ENCODE measurements at regions not wholly inside any gene's neighbourhood (a gene's known extent, or its start where the extent isn't known, plus 50 kb on each side); places are given as distances from the start of the nearest gene placed in this dataset.
A peak's percentile ranks its signal among the peaks of the same experiment; 100 is the strongest.

DNA sequence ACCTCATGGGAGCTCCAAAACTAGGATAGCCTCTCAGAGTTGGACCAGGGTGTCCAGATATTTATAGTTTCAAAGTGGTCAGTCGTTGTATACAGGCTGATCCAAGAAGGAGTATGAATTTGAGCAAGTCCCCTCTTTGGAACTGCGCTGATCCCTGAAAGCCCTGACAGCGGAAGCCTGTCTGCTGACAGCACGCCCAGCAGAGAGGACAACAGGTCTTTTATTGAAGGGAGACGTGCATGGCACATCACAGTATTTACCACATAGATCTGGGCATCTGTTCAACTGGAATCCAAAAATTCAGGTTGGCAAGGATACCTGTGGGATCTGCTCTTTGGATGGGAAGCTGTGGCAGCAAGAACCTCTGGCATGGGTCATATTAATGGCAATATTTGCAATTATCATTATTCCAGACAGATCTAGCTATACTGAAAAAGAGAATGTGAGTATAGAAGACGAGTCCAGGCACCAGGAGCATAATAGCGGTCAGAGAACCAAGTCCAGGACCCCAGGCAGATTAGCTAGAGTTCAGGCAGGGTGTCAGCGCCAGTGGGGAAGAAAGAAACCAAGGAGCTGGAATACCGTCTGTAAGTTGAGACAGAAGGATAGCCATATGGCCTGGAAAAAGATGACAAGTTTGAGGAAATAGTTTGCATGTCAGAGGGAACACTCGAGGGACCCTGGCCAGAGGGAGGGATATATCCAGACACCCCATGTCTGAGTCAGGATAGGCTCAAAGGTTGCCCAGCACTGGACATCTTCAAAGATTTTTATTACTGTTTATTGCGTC, 260.4 kb upstream of the FANCL start:
- DNase-seq = no peak

DNA sequence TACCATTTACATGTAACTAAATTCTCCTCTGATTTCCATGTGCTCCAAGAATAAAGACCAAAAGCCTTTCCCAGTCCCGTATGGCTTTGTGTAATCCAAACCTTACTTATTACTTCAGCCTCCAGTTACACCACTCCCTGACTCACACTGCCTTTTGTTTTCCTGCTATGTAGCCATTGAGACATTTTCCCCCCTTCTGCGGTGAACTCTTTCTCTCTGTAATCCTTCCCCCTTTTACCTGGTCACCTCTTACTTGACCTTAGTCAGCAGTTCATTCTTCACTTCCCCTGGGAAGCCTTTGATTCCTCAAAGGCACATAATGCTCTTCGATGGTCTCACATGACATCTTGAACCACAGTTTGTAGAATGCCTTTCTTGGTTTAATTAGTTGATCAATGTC, 256.0 kb upstream of the FANCL start:
- DNase-seq = no peak

GRCh38 chr2:58495806-58496205, 254.7 kb upstream of the FANCL start:
- no peak for DNase-seq

- no peak for DNase-seq
Observed at GRCh38 chr2:58494071-58494501, 253.0 kb upstream of the FANCL start.

- no peak for DNase-seq
Observed at GRCh38 chr2:58484629-58485028, 243.5 kb upstream of the FANCL start.

GRCh38 chr2:58484221-58484620, 243.1 kb upstream of the FANCL start:
- DNase-seq = no peak

GRCh38 chr2:58483307-58483706, 242.2 kb upstream of the FANCL start:
- DNase-seq = no peak

DNA sequence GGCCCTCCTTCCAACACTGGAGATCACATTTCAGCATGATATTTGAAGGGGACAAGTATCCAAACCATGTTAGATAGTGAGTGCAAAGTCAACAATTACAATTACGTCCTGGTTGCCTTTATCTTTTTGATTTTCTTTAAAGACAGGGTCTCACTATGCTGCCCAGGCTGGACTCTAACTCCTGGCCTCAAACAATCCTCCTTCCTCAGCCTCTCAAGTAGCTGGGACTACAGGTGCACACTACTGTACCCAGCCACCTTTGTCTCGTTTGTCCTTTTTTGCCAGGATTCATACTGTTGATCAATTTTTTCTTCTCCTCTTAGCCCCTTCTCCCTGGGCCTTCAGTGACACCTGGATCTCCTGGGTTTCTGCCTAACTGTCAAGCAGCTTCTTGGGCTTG, 240.5 kb upstream of the FANCL start:
- DNase-seq = no peak

DNA sequence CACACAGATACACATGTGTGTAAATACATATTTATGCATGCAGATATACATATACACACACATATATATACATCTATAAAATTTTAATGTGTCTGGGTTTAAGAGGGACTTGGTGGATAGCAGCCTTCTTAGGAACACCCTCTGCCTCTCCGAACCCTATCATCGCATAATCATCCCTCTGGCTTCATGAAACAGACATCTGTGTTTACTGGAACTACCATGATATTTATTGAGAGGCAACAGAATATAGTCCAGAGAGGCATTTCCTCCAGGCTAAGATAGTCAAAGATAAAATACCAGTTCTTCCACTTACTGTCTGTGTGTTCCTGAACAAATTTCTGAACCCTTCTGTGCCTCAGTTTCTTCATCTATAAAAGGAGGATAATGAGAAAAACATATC, 239.0 kb upstream of the FANCL start:
- no peak for DNase-seq

DNA sequence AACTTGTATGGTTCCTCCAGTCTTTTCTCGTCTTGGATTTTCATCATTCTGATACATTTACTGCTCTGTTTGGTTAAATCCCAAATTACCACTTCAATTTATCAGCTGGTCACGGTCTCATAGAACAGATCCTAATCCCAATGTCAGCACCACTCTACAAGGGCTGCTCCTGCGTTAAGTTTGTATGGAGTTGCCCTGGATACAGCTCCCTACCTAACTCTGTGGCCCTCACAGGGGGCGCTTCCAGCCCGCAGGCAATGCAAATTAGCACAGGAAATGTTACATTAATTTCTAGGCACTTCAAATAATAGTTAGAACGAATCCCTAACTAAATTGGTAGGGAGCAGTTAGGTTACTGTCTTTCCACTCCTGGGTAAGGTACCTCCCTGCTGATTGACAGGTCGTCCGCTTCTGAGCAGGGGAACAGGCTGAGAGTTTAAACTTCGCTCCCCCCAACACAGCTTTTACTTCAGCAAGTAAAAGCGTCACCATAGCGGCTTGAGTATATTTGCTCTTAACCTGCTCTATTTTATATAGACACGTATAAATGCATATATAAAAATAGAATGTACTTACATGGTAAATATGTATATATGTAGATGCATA, 238.5 kb upstream of the FANCL start:
- no peak for DNase-seq

DNA sequence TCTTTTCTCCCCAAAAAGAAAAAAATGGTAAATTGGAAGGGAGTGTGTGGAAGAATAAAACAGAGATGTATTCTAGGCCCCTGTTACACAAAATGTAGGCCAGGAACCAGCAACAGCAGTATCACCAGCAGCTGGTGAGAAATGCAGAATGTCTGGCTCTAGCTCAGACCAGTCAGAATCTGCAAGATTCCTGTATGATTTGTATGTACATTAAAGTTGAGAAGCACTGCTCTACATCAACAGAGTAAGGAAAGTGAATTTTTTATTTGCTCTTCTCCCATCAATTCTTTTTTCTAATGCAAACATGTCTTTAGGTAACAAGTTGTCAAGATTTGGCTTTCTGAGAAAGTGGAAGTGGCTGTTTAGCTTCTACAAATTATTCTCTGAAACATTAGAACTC, 235.4 kb upstream of the FANCL start:
- DNase-seq = no peak

DNA sequence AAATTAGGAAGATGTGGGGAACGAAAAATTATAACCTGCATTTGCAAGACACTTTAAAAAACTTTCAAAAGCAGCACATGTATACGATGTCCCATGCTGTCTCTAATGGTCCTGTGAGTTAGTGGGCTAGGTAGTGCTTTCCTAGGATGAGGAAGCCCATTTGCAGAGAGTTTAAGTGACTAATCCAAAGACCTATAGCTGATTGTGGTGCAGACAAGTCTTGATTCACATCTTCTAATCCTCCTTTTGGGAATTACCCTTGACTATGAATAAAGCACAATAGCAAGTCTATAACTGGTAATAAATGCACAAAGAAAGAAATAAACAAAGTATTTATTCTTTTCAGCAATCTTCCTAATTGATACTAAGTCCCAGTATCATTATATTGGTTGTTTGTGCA, 234.6 kb upstream of the FANCL start:
- no peak for DNase-seq

- no peak for DNase-seq
Observed at GRCh38 chr2:58473165-58473564, 232.0 kb upstream of the FANCL start.

- DNase-seq = peak; percentile 13
Observed at GRCh38 chr2:58466804-58467203, 225.7 kb upstream of the FANCL start.

DNA sequence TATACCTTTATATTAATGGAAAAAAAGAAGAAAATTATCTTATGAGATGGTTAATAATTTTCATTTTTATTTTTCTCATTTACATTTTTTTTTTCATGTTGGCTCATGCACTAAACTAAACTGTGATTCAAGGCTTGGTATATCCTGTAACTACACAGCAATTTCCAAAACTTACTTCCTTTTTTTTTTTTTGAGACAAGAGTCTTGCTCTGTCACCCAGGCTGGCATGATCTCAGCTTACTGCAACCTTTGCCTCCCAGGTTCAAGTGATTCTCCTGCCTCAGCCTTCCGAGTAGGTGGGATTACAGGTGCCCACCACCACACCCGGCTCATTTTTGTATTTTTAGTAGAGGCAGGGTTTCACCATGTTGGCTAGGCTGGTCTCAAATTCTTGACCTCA, 224.9 kb upstream of the FANCL start:
- peak; percentile 14 for DNase-seq

- no peak for DNase-seq
Observed at GRCh38 chr2:58460670-58461069, 219.5 kb upstream of the FANCL start.

- peak; percentile 75 for DNase-seq
Observed at GRCh38 chr2:58449286-58450010, 208.3 kb upstream of the FANCL start.

- DNase-seq = no peak
Observed at GRCh38 chr2:58448845-58449244, 207.7 kb upstream of the FANCL start.

DNA sequence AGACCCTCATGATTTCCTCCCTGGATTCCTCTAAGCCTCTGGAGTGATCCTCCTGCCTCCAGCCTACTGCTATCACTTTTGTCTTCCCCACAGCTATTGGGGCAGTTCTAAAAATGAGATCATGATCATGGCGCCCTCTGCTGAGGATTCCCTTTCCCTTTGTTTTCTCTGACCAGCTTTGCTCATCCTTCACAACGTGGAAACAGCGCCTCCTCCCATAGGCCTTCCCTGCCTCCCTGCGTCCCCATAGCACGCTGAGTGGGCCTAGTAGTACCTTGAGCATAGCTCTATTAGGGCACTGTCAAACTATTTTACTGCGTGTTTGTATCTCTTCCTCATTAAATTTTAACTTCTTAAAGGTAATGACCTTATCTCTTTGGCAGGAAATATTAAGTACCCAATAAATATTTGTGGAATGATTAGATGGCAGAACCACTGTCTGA, 207.0 kb upstream of the FANCL start:
- peak; percentile 50 for DNase-seq

- DNase-seq = peak; percentile 4
Observed at GRCh38 chr2:58447586-58447985, 206.5 kb upstream of the FANCL start.

DNA sequence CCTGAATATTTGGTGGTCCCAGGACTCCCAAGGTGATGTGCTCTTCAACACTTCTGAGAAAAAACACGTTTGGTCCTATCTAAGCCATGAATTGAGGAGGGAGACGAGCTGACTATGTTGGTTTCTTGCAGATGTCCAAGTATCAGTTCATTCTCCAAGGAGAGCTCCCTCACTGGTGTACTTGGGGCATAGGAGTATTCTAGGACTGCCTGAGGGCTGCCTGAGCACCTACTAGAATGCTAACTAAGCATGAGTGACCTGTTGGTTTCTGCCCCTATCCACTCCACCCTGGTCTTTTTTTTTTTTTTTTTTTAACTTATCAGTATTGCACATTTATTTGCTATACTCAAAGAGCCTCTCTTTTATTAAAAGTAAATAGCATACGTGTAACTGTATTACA, 200.5 kb upstream of the FANCL start:
- no peak for DNase-seq

GRCh38 chr2:58436872-58437271, 195.7 kb upstream of the FANCL start:
- DNase-seq = no peak

DNA sequence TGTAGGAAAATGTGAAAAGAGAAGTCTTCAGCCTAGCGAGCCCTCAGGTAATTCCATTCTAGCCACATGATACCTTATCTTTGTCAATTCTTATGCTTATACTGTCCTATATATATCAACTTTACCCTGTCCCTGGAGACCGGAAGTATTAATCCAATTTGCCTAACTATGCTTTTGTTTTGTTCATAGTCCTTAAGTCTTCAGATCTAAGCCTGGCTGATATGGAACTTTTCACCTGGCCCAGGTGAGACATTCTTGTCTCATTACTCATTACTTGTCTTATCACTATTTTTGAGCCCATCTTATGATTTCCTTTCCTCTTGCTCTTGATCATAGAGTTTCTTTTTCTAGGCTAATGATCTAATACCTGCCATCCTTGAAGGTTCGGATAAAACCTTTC, 194.1 kb upstream of the FANCL start:
- no peak for DNase-seq

DNA sequence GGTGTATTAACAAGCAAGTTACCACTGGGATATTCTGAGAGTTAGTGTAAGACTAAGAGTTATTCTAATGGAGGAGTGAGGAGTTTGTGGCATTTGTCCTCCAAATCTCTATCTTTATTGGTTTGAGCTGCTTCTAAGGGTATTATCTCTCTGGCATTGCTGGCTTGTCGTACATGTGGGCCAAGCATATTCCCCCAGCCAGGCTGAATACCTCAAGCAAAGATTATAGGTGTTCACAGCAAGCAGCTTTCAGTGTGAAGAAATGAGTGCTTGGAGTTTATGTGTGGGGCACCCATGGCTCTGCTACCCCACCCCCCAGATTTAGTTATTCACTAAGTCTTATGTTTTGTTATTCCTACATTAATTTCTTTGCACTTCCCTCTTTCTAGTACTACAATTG, 193.6 kb upstream of the FANCL start:
- DNase-seq = no peak
